NCI-H524 treated with DMSO at 0.1 percent for 48 hours (cell line): ENCODE measurements at regions not wholly inside any gene's neighbourhood (a gene's known extent, or its start where the extent isn't known, plus 50 kb on each side); places are given as distances from the start of the nearest gene placed in this dataset.
A peak's percentile ranks its signal among the peaks of the same experiment; 100 is the strongest.
"Not testable (repeated sequence)": the region's sequence is repeated elsewhere in the genome, so short reads cannot be mapped to it uniquely, and the experiment has no call there.

ENCODE experiments used
- DNase-seq: peaks from one replicate; lab custom pipeline; 2025; lab: John Stamatoyannopoulos, UW

GRCh38 chr14:58752771-58753201, 115.0 kb downstream of the DACT1 start:
- DNase-seq: no peak

GRCh38 chr14:58755031-58755925, 117.5 kb downstream of the DACT1 start:
- peak; percentile 53 for DNase-seq

GRCh38 chr14:58760121-58760520, 122.4 kb downstream of the DACT1 start:
- no peak for DNase-seq

GRCh38 chr14:58762629-58763028, 124.9 kb downstream of the DACT1 start:
- DNase-seq: no peak

GRCh38 chr14:58763210-58763609, 125.4 kb downstream of the DACT1 start:
- DNase-seq: no peak

GRCh38 chr14:58765418-58765831, 127.7 kb downstream of the DACT1 start:
- peak; percentile 90 for DNase-seq

- DNase-seq: no peak
Measured at GRCh38 chr14:58765843-58766242, 128.1 kb downstream of the DACT1 start.

GRCh38 chr14:58769011-58769643, 131.4 kb downstream of the DACT1 start:
- no peak for DNase-seq

- no peak for DNase-seq
Measured at GRCh38 chr14:58769771-58770170, 132.0 kb downstream of the DACT1 start.

- DNase-seq: no peak
Measured at GRCh38 chr14:58770491-58770982, 132.8 kb downstream of the DACT1 start.

GRCh38 chr14:58771016-58771415, 133.3 kb downstream of the DACT1 start:
- DNase-seq: no peak

GRCh38 chr14:58772116-58772515, 134.4 kb downstream of the DACT1 start:
- DNase-seq: no peak

GRCh38 chr14:58772794-58773620, 135.2 kb downstream of the DACT1 start:
- DNase-seq: peak; percentile 65

- no peak for DNase-seq
Measured at GRCh38 chr14:58774531-58774930, 136.8 kb downstream of the DACT1 start.

- not testable (repeated sequence) for DNase-seq
Measured at GRCh38 chr14:58775130-58775529, 137.4 kb downstream of the DACT1 start.

- no peak for DNase-seq
Measured at GRCh38 chr14:58776516-58776915, 138.8 kb downstream of the DACT1 start.

- DNase-seq: no peak
Measured at GRCh38 chr14:58777541-58777979, 139.8 kb downstream of the DACT1 start.

GRCh38 chr14:58778202-58778601, 140.4 kb downstream of the DACT1 start:
- no peak for DNase-seq

- no peak for DNase-seq
Measured at GRCh38 chr14:58779376-58779775, 141.6 kb downstream of the DACT1 start.

GRCh38 chr14:58780185-58780584, 142.4 kb downstream of the DACT1 start:
- DNase-seq: no peak

GRCh38 chr14:58780605-58781004, 142.8 kb downstream of the DACT1 start:
- no peak for DNase-seq

GRCh38 chr14:58782011-58782410, 144.2 kb downstream of the DACT1 start:
- DNase-seq: no peak
